GM12873 (cell line): ENCODE measurements at regions not wholly inside any gene's neighbourhood (a gene's known extent, or its start where the extent isn't known, plus 50 kb on each side); places are given as distances from the start of the nearest gene placed in this dataset.

Experiments
- TF ChIP-seq, protein P1 (sequence below): IDR thresholded peaks from 2 replicates; pipeline ENCODE4 v1.5.1; 2012; ENCODE audit warnings: low read depth, mild to moderate bottlenecking, moderate library complexity, low read length, control low read depth; ENCODE audit not compliant: insufficient read depth; ENCODE audit errors: missing control alignments

DNA sequence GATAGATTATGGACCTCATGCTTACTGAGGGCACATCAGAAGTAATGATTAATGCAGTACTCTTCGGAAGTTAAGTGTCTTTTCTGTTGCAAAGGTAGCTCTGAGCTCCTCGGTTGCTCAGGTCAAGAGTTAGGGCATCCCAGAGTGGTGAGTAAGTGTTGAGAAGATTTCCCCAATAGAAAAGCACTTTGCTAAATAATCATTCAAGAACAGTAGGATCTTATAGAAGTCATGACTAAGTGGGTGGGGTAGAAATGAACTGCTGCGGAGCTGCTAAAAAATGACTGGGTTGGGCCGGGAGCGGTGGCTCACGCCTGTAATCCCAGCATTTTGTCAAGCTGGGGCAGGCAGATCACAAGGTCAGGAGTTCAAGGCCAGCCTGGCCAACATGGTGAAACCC lies 648.6 kb upstream of the CAMK1G start:
- TF ChIP-seq, protein P1, sequence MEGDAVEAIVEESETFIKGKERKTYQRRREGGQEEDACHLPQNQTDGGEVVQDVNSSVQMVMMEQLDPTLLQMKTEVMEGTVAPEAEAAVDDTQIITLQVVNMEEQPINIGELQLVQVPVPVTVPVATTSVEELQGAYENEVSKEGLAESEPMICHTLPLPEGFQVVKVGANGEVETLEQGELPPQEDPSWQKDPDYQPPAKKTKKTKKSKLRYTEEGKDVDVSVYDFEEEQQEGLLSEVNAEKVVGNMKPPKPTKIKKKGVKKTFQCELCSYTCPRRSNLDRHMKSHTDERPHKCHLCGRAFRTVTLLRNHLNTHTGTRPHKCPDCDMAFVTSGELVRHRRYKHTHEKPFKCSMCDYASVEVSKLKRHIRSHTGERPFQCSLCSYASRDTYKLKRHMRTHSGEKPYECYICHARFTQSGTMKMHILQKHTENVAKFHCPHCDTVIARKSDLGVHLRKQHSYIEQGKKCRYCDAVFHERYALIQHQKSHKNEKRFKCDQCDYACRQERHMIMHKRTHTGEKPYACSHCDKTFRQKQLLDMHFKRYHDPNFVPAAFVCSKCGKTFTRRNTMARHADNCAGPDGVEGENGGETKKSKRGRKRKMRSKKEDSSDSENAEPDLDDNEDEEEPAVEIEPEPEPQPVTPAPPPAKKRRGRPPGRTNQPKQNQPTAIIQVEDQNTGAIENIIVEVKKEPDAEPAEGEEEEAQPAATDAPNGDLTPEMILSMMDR, result no peak

GRCh38 chr1:208935517-208936187 lies 647.9 kb upstream of the CAMK1G start:
- TF ChIP-seq, protein P1, result no peak

GRCh38 chr1:208939537-208940085 lies 643.9 kb upstream of the CAMK1G start:
- TF ChIP-seq, protein P1, result no peak

GRCh38 chr1:208942394-208943130 lies 641.0 kb upstream of the CAMK1G start:
- TF ChIP-seq, protein P1, result no peak

DNA sequence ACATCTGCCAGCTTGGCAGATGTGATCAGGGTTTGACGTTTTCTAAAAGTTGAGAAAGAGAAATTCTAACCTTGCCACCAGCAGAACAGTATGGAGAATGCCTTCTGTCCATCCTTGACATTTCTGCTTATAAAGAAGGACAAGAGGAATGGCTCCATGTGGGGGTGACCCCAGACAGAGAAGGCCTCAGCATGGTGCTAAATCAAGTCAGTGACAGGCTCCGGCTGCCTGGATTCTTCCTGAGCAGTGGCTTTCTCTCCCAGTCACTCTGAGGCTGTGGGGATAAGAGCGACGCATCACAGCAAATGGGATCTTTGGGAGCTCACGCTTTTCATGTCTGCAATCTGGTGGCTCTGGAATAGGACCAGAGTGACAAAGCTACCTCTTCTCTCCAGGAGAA lies 640.2 kb upstream of the CAMK1G start:
- TF ChIP-seq, protein P1, result no peak

DNA sequence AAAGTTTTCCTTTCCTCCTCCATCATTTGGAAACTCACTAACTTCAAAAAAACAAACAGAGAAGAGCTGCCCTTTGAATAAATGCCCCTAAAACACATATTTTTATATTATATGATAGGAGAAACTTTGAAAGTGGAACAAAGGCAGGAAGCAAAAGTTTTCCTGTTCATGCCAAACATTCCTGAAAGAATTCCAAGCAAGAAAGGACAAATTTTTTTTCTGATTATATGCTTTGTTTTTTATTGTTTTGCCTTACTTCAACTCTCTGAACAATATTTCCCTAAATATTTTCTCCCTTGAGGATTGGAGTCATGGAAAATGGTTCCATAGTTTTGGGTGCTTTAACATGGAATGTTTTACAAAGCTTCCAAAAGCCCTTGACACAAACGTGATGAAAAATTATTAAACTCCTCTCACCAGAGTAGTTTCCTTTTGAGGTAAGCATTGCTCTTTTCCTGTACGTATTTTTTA lies 638.5 kb upstream of the CAMK1G start:
- TF ChIP-seq, protein P1, result no peak

DNA sequence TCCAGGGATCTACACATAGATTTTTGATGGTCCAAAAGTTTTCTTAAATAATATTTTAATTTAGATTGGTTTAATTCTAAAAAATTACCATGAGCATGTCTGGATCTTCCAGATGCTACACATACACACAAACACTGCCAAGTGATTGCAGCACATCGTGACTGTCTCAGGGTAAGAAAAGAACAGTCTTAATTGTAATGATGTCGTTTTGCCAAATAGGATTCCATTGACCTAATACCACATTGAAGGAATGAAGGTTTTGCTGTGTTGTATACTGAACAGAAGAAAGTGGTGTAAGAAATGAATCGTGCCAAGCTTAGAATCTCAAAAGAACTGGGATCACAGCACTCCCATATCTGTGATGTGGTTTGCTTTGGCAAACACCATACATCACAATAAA lies 633.3 kb upstream of the CAMK1G start:
- TF ChIP-seq, protein P1, result no peak
